ENCODE measurements at regions not wholly inside any gene's neighbourhood (a gene's known extent, or its start where the extent isn't known, plus 50 kb on each side); places are given as distances from the start of the nearest gene placed in this dataset.

- TF ChIP-seq, protein P1, sequence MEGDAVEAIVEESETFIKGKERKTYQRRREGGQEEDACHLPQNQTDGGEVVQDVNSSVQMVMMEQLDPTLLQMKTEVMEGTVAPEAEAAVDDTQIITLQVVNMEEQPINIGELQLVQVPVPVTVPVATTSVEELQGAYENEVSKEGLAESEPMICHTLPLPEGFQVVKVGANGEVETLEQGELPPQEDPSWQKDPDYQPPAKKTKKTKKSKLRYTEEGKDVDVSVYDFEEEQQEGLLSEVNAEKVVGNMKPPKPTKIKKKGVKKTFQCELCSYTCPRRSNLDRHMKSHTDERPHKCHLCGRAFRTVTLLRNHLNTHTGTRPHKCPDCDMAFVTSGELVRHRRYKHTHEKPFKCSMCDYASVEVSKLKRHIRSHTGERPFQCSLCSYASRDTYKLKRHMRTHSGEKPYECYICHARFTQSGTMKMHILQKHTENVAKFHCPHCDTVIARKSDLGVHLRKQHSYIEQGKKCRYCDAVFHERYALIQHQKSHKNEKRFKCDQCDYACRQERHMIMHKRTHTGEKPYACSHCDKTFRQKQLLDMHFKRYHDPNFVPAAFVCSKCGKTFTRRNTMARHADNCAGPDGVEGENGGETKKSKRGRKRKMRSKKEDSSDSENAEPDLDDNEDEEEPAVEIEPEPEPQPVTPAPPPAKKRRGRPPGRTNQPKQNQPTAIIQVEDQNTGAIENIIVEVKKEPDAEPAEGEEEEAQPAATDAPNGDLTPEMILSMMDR (IDR thresholded peaks at IDR 0.05): no peak
- TF ChIP-seq EP300 (IDR thresholded peaks at IDR 0.05) (no peak), POLR2A (IDR thresholded peaks at IDR 0.05) (no peak)
Observed at GRCh38 chr19:22528956-22529355, 105.2 kb upstream of the ZNF492 start.

Measured in stomach (tissue), 4 donors.